Stimulated activated CD8-positive, alpha-beta memory T cell treated with anti-CD3 and anti-CD28 coated beads, Interleukin-15, amount 100 ng/mL, for 48 hours (primary cell): ENCODE measurements at regions not wholly inside any gene's neighbourhood (a gene's known extent, or its start where the extent isn't known, plus 50 kb on each side); places are given as distances from the start of the nearest gene placed in this dataset.
"Not testable (repeated sequence)": the region's sequence is repeated elsewhere in the genome, so short reads cannot be mapped to it uniquely, and the experiment has no call there.

ENCODE experiments used
- DNase-seq, 2 donors: peaks; one replicate each; pipeline ENCODE4 v3.0.0-alpha.2; 2020; ENCODE audit warnings: low read depth in 2 of 2

DNA sequence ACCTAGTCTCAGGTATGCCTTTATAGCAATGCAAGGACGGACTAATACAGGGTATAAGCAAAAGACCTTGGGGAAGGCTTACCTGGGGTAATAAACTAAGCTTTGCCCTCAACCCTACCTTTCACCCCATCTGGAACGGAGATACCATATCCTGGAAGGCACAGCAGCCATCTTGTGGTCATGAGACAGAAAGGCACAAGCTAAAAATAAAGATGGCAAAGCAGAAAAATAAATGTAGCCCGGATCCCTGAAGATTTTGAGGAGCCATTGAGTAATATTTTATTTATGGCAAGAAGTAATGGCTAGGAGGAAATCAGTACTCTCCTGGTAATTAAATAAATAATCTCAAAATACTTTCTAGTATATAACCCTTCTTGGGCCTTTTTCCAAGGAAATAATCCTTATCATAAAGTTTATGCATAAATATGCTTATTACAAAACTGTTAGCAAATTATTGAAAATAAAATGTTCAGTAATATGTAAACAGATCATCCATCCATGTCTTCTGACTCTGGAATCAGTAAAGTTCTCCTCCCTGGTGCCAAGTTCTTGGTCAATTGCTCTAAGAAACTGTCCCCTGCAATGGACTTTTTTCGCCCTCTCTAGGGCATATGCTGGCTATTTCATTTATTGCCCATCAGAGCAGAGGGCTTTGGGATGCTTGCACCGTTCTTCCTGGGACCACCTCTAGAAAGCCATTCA, 198.7 kb downstream of the SPP2 start:
- no peak for DNase-seq

GRCh38 chr2:234248213-234248710, 197.8 kb downstream of the SPP2 start:
- not testable (repeated sequence) for DNase-seq

- no peak for DNase-seq
Observed at GRCh38 chr2:234247453-234248180, 197.1 kb downstream of the SPP2 start.

GRCh38 chr2:234245945-234246344, 195.4 kb downstream of the SPP2 start:
- no peak for DNase-seq

- no peak for DNase-seq
Observed at GRCh38 chr2:234243871-234244565, 193.5 kb downstream of the SPP2 start.

GRCh38 chr2:234242459-234242836, 191.9 kb downstream of the SPP2 start:
- no peak for DNase-seq

DNA sequence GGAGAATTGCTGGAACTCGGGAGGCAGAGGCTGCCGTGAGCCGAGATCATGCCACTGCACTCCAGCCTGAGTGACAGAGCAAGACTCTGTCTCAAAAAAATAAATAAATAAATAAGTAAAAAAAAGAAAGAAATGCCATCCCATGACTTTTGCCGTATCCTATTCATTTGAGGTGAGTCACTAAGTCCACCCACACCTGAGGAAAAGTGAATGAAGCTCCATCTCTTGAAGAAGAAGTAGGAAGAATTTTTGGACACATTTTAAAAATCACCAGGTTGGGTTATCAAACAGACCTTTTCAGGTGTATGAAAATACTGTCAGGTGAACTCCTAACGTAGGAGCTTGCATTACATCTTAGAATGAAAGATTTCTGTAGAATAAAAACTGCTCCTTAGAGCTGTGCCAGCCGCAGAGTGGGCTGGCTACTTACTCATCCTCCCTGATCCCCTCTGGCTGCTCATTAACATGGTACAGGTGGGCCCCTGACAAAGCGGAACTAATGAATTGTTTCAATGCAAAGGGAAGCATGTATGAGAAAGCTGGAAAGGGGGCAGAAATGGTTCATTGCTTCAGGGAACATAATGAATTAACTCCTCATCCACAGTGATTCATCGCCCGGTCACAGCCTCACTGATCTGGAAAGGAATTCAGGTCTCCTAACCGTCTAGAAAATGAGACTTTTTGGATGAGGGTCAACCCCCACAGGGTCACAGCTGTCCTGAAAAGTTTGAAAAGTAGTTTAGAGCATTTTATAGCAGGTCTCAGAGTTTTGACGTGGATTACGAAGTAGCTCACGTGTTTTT, 191.4 kb downstream of the SPP2 start:
- no peak for DNase-seq

GRCh38 chr2:234240917-234241316, 190.4 kb downstream of the SPP2 start:
- DNase-seq: no peak

GRCh38 chr2:234235191-234235590, 184.7 kb downstream of the SPP2 start:
- no peak for DNase-seq

GRCh38 chr2:234231460-234231859, 181.0 kb downstream of the SPP2 start:
- no peak for DNase-seq

DNA sequence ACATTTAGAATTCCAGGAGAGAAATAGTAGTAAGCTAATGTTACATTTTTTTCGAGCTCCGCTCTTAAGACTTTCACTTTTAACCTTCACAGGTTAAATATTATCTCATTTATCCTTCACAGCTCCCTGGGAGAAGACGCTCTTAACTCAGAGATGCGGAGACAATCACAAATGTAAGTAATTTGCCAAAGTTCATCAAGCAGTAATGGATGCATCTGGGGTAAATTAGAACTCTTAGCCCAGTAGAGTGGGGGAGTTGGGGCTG, 168.5 kb downstream of the SPP2 start:
- DNase-seq: no peak

DNA sequence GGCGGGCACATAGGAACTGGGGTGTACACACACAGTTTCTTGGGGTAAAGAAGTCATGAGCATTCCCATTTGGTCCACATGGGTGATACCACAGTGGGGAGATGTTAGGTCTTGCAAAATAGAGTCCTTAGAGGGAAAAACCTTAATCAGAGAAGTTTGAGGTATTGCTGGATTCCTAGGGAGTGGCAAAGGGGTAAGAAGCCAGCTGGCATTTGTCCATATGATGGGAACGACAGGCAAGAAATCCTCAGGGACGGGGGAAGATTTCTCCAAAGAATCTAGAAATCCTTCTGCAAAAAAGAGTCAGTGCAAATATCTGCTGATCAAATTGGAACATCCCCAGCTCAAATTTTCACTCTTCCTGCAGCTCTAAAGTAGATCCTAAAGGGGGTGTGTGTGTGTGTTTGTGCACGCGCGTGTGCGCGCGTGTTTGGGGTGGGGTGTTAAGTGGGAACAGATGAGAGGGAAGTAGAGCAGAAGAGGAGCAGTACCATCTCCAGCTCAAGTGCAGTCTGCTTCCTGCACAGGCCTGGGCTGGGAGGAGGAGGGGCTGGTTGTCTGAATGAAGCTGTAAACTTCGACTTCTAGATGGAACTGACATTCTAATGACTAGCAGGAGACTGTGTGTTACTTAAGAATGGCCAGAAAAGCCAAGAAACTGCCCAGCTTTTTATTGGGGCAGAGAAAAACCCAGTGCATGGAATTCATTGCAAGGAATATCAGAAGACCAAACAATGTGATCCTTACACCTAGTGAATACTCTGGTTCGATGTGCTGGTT, 168.0 kb downstream of the SPP2 start:
- DNase-seq: no peak

DNA sequence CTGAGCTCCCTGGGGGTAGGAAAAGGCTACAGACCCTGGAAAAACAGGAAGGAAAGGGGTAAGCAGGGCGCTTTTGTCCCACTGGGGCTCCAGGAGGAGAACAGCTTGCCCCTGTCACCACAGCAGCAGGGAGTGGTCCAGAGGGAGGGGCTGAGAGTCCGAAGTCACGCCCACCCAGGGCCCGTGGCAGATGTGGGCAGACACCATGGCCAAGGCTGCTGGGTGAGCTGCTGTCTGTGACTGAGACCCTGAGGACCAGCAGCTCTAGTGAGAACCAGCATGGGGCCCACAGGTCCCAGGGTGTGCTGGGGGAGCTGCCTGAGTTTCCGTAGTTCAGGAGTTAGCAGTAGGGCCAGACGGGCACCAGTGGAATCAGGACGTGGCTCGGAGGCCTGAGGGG, 162.0 kb downstream of the SPP2 start:
- no peak for DNase-seq

GRCh38 chr2:234211797-234212196, 161.3 kb downstream of the SPP2 start:
- DNase-seq: no peak

GRCh38 chr2:234206738-234207137, 156.2 kb downstream of the SPP2 start:
- DNase-seq: no peak

DNA sequence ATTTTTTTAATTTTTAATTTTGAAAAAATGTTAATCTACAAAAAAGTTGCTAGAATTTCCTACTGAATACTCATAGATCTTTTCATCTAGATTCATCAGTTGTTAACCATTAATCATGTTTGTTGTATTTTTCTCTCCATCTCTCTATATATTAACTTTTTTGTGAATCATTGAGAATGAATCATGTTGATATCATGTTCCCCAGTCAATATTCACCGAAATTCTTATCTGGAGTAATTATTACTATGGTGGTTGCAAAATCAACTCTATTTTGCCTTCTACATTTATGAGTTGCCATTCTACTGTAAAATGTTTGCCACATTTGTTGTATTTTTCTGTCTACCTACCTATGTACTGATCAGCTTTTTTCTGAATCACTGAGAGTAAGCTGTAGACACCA, 154.0 kb downstream of the SPP2 start:
- DNase-seq: no peak

GRCh38 chr2:234203135-234203984, 152.9 kb downstream of the SPP2 start:
- DNase-seq: no peak

DNA sequence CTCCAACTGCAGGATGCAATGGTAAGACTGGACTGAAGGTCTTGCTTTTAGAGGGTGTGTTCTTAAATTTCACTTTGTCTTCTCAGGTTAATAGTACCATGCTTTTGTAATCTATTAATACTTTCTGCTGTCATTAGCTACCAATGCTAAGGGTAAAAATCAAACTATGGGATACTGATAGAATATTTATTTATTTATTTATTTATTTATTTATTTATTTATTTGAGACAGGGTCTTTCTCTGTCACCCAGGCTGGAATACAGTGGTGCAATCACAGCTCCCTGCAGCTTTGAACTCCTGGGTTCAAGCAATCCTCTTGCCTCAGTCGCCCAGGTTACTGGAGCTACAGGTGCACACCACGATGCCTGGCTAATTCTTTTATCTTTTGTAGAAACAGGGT, 152.1 kb downstream of the SPP2 start:
- DNase-seq: no peak

GRCh38 chr2:234199996-234200395, 149.5 kb downstream of the SPP2 start:
- no peak for DNase-seq

- no peak for DNase-seq
Observed at GRCh38 chr2:234198976-234199375, 148.5 kb downstream of the SPP2 start.
